Cardiac muscle cell (in vitro differentiated cells and primary cell): ENCODE measurements at regions not wholly inside any gene's neighbourhood (a gene's known extent, or its start where the extent isn't known, plus 50 kb on each side); places are given as distances from the start of the nearest gene placed in this dataset.
"Not testable (repeated sequence)": the region's sequence is repeated elsewhere in the genome, so short reads cannot be mapped to it uniquely, and the experiment has no call there.

ENCODE experiments used
- DNase-seq, 2 donors: peaks; one replicate each; pipeline versions ENCODE4 v3.0.0 to v3.0.0-alpha.2; 2010 to 2017; ENCODE audit warnings: low read depth in 1 of 2, low spot score in 1 of 2
- H3K27ac ChIP-seq: fragments of 200-600 bp; sonication (generic); 2 replicates; pipeline ENCODE4 v1.5.1; 2016
- H3K27me3 ChIP-seq: fragments of 200-600 bp; sonication (generic); 2 replicates; pipeline ENCODE4 v1.6.0; 2016; ENCODE audit warnings: control low read depth
- H3K36me3 ChIP-seq: fragments of 200-600 bp; sonication (generic); 2 replicates; pipeline ENCODE4 v1.5.1; 2016; ENCODE audit warnings: control low read depth
- H3K4me1 ChIP-seq: fragments of 200-600 bp; sonication (generic); 2 replicates; pipeline ENCODE4 v1.8.1; 2017; ENCODE audit warnings: low read depth, mild to moderate bottlenecking, mixed run types
- H3K4me3 ChIP-seq: fragments of 200-600 bp; sonication (generic); 2 replicates; pipeline ENCODE4 v1.5.1; 2016; ENCODE audit warnings: mild to moderate bottlenecking
- H3K9me3 ChIP-seq: fragments of 200-600 bp; sonication (generic); 2 replicates; pipeline ENCODE4 v1.5.1; 2017; ENCODE audit warnings: low read depth, mild to moderate bottlenecking, control low read depth
- CTCF ChIP-seq: IDR thresholded peaks from 2 replicates; pipeline ENCODE4 v1.5.1; 2012; ENCODE audit warnings: low read depth, mild to moderate bottlenecking, low read length

GRCh38 chr22:23418159-23418788 is 161.8 kb downstream of the IGLL1 start:
- H3K4me3 ChIP-seq, result no peak overlapping the region
- TF ChIP-seq CTCF, result no peak

GRCh38 chr22:23417327-23417726 is 162.8 kb downstream of the IGLL1 start:
- H3K4me1 ChIP-seq, H3K36me3 ChIP-seq, H3K27ac ChIP-seq, H3K9me3 ChIP-seq, H3K4me3 ChIP-seq, H3K27me3 ChIP-seq: not testable (repeated sequence)
- peak in 1 of 2 donors; percentile 15 for DNase-seq

More at GRCh38 chr22:23418159-23418788, 161.8 kb downstream of the IGLL1 start:
- H3K36me3 ChIP-seq, result no peaks in the 10 kb centered on the region
- H3K27ac ChIP-seq, result no peak overlapping the region
- no peaks in the 10 kb centered on the region for H3K4me1 ChIP-seq
- DNase-seq, result no peak
- no peaks in the 10 kb centered on the region for H3K9me3 ChIP-seq
- H3K27me3 ChIP-seq, result no peaks in the 10 kb centered on the region

GRCh38 chr22:23416169-23416690 is 163.9 kb downstream of the IGLL1 start:
- H3K4me3 ChIP-seq, H3K27ac ChIP-seq, H3K4me1 ChIP-seq, H3K9me3 ChIP-seq, H3K27me3 ChIP-seq, H3K36me3 ChIP-seq, DNase-seq: not testable (repeated sequence)

GRCh38 chr22:23415490-23415851 is 164.6 kb downstream of the IGLL1 start:
- no peaks in the 10 kb centered on the region for H3K27me3 ChIP-seq
- no peaks in the 10 kb centered on the region for H3K4me1 ChIP-seq
- DNase-seq, result no peak
- no peak for TF ChIP-seq CTCF
- H3K4me3 ChIP-seq, result no peak overlapping the region
- H3K27ac ChIP-seq, result no peak overlapping the region
- no peaks in the 10 kb centered on the region for H3K9me3 ChIP-seq
- H3K36me3 ChIP-seq, result no peaks in the 10 kb centered on the region

GRCh38 chr22:23414727-23415489 is 165.2 kb downstream of the IGLL1 start:
- no peak for TF ChIP-seq CTCF
- DNase-seq, result no peak
- peaks cover 2% of the 10 kb centered on the region for H3K4me1 ChIP-seq

GRCh38 chr22:23411739-23412138 is 168.4 kb downstream of the IGLL1 start:
- no peak for DNase-seq
- H3K36me3 ChIP-seq, result no peaks in the 10 kb centered on the region
- H3K4me1 ChIP-seq, result peaks cover 3% of the 10 kb centered on the region
- no peaks in the 10 kb centered on the region for H3K9me3 ChIP-seq
- H3K27me3 ChIP-seq, result no peaks in the 10 kb centered on the region
- H3K4me3 ChIP-seq, result no peak overlapping the region
- no peak overlapping the region for H3K27ac ChIP-seq
- no peak for TF ChIP-seq CTCF

More at GRCh38 chr22:23414727-23415489, 165.2 kb downstream of the IGLL1 start:
- H3K27me3 ChIP-seq, result no peaks in the 10 kb centered on the region
- no peaks in the 10 kb centered on the region for H3K9me3 ChIP-seq
- H3K4me3 ChIP-seq, result no peak overlapping the region
- no peaks in the 10 kb centered on the region for H3K36me3 ChIP-seq
- no peak overlapping the region for H3K27ac ChIP-seq
